ENCODE measurements at regions not wholly inside any gene's neighbourhood (a gene's known extent, or its start where the extent isn't known, plus 50 kb on each side); places are given as distances from the start of the nearest gene placed in this dataset.

- no peak for TF ChIP-seq CTCF (IDR thresholded peaks at IDR 0.05)
- no peak for TF ChIP-seq SIN3A (IDR thresholded peaks at IDR 0.05; ENCODE audit: borderline replicate concordance, insufficient read depth, low read depth, low read length)
- no peak for TF ChIP-seq POLR2AphosphoS5 (IDR thresholded peaks at IDR 0.05; ENCODE audit: low read depth, low read length)
- no peak for TF ChIP-seq TCF7L2 (IDR thresholded peaks at IDR 0.05; ENCODE audit: low read depth, low read length)
Measured at GRCh38 chr7:35878351-35878750, 77.5 kb downstream of the SEPTIN7 start.
